GM12878 (cell line): ENCODE measurements at regions not wholly inside any gene's neighbourhood (a gene's known extent, or its start where the extent isn't known, plus 50 kb on each side); places are given as distances from the start of the nearest gene placed in this dataset.

ENCODE experiments used
- ATAC-seq: fragments of 200-7000 bp; cut with Tn5 transposase; 3 replicates; pipeline ENCODE4 v1.9.1; 2020; ENCODE audit warnings: mild to moderate bottlenecking, moderate library complexity
- BruUV-seq: library from RNA; stranded (reverse); fragments of 400-500 nt; replicated peaks from 2 replicates; lab custom pipeline; 2021; lab: Mats Ljungman, UMichigan
- CTCF ChIA-PET: fragments of 300-600 bp; sonication (Branson Sonifier 250); formaldehyde crosslinking; extraction: SDS; loops from one replicate; lab custom pipeline; 2021; ENCODE audit warnings: inconsistent platforms; lab: Yijun Ruan, JAX
- POLR2A ChIA-PET: fragments of 350-600 bp; formaldehyde crosslinking; extraction: SDS; loops from one replicate; lab custom pipeline; 2021; ENCODE audit warnings: inconsistent platforms; lab: Charles Lee
- RAD21 ChIA-PET: fragments of 300-600 bp; sonication (Branson Sonifier 250); formaldehyde crosslinking; loops from one replicate; lab custom pipeline; 2023; ENCODE audit warnings: antibody characterized with exemption; ENCODE audit not compliant: unreplicated experiment; lab: Charles Lee
- SMC1A ChIA-PET: fragments of 300-600 bp; sonication (Branson Sonifier 250); formaldehyde crosslinking; loops from one replicate; lab custom pipeline; 2023; ENCODE audit not compliant: unreplicated experiment, uncharacterized antibody; lab: Charles Lee
- DNase-seq: peaks from one replicate; pipeline ENCODE4 v3.0.0-alpha.2; 2011; ENCODE audit warnings: low read depth, low spot score
- FAIRE-seq: peaks from 3 replicates; lab custom pipeline; 2011; peaks lifted over from hg19 to GRCh38; lab: Jason Lieb, UNC
- H2AFZ ChIP-seq: 2 replicates; pipeline ENCODE4 v1.6.0; 2011; ENCODE audit warnings: low read depth, low read length, control low read depth; ENCODE audit not compliant: control insufficient read depth
- H3K27ac ChIP-seq: 2 replicates; pipeline ENCODE4 v1.5.1; 2011; ENCODE audit warnings: control low read depth; ENCODE audit not compliant: control insufficient read depth, insufficient read depth
- H3K27me3 ChIP-seq, 2 experiments: replicated peaks in 1 of 2; 2 replicates each; pipeline versions ENCODE4 v1.6.0 to v1.6.1; 2011; ENCODE audit warnings: low read length in 1 of 2; ENCODE audit not compliant: control insufficient read depth in 2 of 2, insufficient read depth in 2 of 2
- H3K36me3 ChIP-seq, 2 experiments: 2 replicates each; pipeline ENCODE4 v1.5.1; 2011; ENCODE audit warnings: low read length in 1 of 2; ENCODE audit not compliant: control insufficient read depth in 2 of 2, insufficient read depth in 2 of 2
- H3K4me1 ChIP-seq: 2 replicates; pipeline ENCODE4 v1.6.1; 2011; ENCODE audit warnings: mild to moderate bottlenecking, low read length, moderate library complexity, mixed read lengths; ENCODE audit not compliant: control insufficient read depth, insufficient read depth
- H3K4me2 ChIP-seq: 2 replicates; pipeline ENCODE4 v1.6.0; 2011; ENCODE audit warnings: control low read depth; ENCODE audit not compliant: control insufficient read depth, insufficient read depth
- H3K4me3 ChIP-seq: fragments of 200-600 bp; sonication (generic); 2 replicates; pipeline ENCODE4 v1.5.1; 2016
- H3K79me2 ChIP-seq: 2 replicates; pipeline ENCODE4 v1.6.0; 2011; ENCODE audit warnings: low read length; ENCODE audit not compliant: control insufficient read depth, insufficient read depth
- H3K9ac ChIP-seq: 2 replicates; pipeline ENCODE4 v1.8.0; 2011; ENCODE audit warnings: low read length, control low read depth, mixed read lengths; ENCODE audit not compliant: control insufficient read depth, insufficient read depth
- H3K9me3 ChIP-seq: replicated peaks from 3 replicates; pipeline ENCODE4 v1.5.1; 2011; ENCODE audit warnings: mild to moderate bottlenecking, low read length; ENCODE audit not compliant: control insufficient read depth, insufficient read depth
- H4K20me1 ChIP-seq: 2 replicates; pipeline ENCODE4 v1.6.0; 2011; ENCODE audit not compliant: control insufficient read depth, insufficient read depth
- BCL11A ChIP-seq: IDR thresholded peaks from 2 replicates; pipeline ENCODE4 v1.6.1; 2011; ENCODE audit warnings: low read depth, low read length
- CHD2 ChIP-seq: IDR thresholded peaks from 2 replicates; pipeline ENCODE4 v1.6.1; 2011; ENCODE audit warnings: low read depth, low read length, improper control_type of control experiment, borderline replicate concordance
- GATAD2B ChIP-seq: fragments of 450-650 bp; conservative IDR thresholded peaks from 2 replicates; pipeline ENCODE4 v1.6.1; 2017; ENCODE audit warnings: low read depth, mild to moderate bottlenecking, moderate library complexity
- KLF5 ChIP-seq: fragments of 450-650 bp; IDR thresholded peaks from 2 replicates; pipeline ENCODE4 v1.6.1; 2014; ENCODE audit warnings: mild to moderate bottlenecking; ENCODE audit not compliant: partially characterized antibody
- MTA2 ChIP-seq: fragments of 450-650 bp; IDR thresholded peaks from 2 replicates; pipeline ENCODE4 v1.6.1; 2016; ENCODE audit warnings: low read depth, mild to moderate bottlenecking, moderate library complexity
- PAX5 ChIP-seq: IDR thresholded peaks from 2 replicates; pipeline ENCODE4 v1.6.1; 2011; ENCODE audit warnings: low read depth, low read length, borderline replicate concordance
- POLR2A ChIP-seq: IDR thresholded peaks from 2 replicates; pipeline ENCODE4 v1.6.1; 2011; ENCODE audit warnings: low read depth, mild to moderate bottlenecking, low read length
- STAT3 ChIP-seq: IDR thresholded peaks from 2 replicates; pipeline ENCODE4 v1.6.1; 2011; ENCODE audit warnings: low read depth, low read length, improper control_type of control experiment
- SUPT20H ChIP-seq: IDR thresholded peaks from 2 replicates; pipeline ENCODE4 v1.6.1; 2011; ENCODE audit warnings: low read depth, mild to moderate bottlenecking, low read length, moderate library complexity, borderline replicate concordance; ENCODE audit not compliant: control insufficient read depth
- USF1 ChIP-seq: IDR thresholded peaks from 2 replicates; pipeline ENCODE4 v1.6.1; 2011; ENCODE audit warnings: borderline replicate concordance, low read depth, mild to moderate bottlenecking, moderate library complexity, mixed read lengths, low read length; ENCODE audit not compliant: insufficient read depth; ENCODE audit errors: extremely low read length
- ZBTB40 ChIP-seq: fragments of 450-650 bp; IDR thresholded peaks from 2 replicates; pipeline ENCODE4 v1.6.1; 2016; ENCODE audit warnings: mild to moderate bottlenecking, moderate library complexity, borderline replicate concordance
- ZNF592 ChIP-seq: fragments of 450-650 bp; IDR thresholded peaks from 2 replicates; pipeline ENCODE4 v1.6.1; 2017; ENCODE audit warnings: mild to moderate bottlenecking, moderate library complexity
- whole genome bisulfite sequencing: methylation state at CpG from one replicate; pipeline ENCODE4 v1.1.6; 2016; ENCODE audit warnings: low lambda C conversion rate; ENCODE audit not compliant: insufficient replicate concordance, insufficient coverage; ENCODE audit errors: missing lambda C conversion rate; 5-methylcytosine and 5-hydroxymethylcytosine counted together
- in situ Hi-C: fragments of 300-500 bp; cut with MboI; formaldehyde crosslinking; loops from 9 replicates; pipeline ENCODE4 v1.14.3; 2018; ENCODE audit warnings: mixed read lengths
- intact Hi-C: fragments of 100-400 bp; cut with micrococcal nuclease; formaldehyde crosslinking; loops from one replicate; pipeline ENCODE4 v1.14.2; 2022; ENCODE audit not compliant: unreplicated experiment

- Histone ChIP-seq H4K20me1 (no peaks in the 10 kb centered on the region), H3K79me2 (no peaks in the 10 kb centered on the region), H3K4me1 (no peaks in the 10 kb centered on the region), H3K4me2 (no peak overlapping the region), H3K27me3 (no peaks in the 10 kb centered on the region)
- CTCF ChIA-PET, result interaction anchor here (0.9 to 1.1 kb wide), 2 partner anchors 11 to 407 kb away, joined by 3 read pairs; no protein-coding TSS in a partner anchor
- DNase-seq, result no peak
- no peak for TF ChIP-seq POLR2A
- no peak for TF ChIP-seq SUPT20H
- TF ChIP-seq STAT3, result no peak
- no peak for TF ChIP-seq KLF5
- no peak for TF ChIP-seq PAX5
- no peak for TF ChIP-seq USF1
- TF ChIP-seq GATAD2B, result no peak
- TF ChIP-seq CHD2, result no peak
- no peak for TF ChIP-seq BCL11A
- no peak for TF ChIP-seq ZNF592
- no peak for TF ChIP-seq MTA2
- no peak for TF ChIP-seq ZBTB40
- TF ChIP-seq, all 136 proteins: peak for 0
- POLR2A ChIA-PET, result no interaction called here
- Histone ChIP-seq H3K9me3 (no peaks in the 10 kb centered on the region), H3K36me3 (no peaks in the 10 kb centered on the region), H3K9ac (no peak overlapping the region), H3K27ac (no peak overlapping the region), H3K4me3 (no peak overlapping the region), H2AFZ (no peak overlapping the region)
- FAIRE-seq (no peak), ATAC-seq (no peak)
- intact Hi-C loops, result no loop called here
- in situ Hi-C loops, result no loop called here
- BruUV-seq, result no TSS peak
- RAD21 ChIA-PET, result no interaction called here
- WGBS, result 0% methylated on average over 1 of the region's 1 CpG
- SMC1A ChIA-PET, result interaction anchor here (0.9 to 1.1 kb wide), 2 partner anchors 43 to 749 kb away, joined by 3 read pairs; no protein-coding TSS in a partner anchor
Measured at GRCh38 chr2:12579018-12579417, 137.7 kb upstream of the TRIB2 start.
